ENCODE measurements at regions not wholly inside any gene's neighbourhood (a gene's known extent, or its start where the extent isn't known, plus 50 kb on each side); places are given as distances from the start of the nearest gene placed in this dataset.

DNA sequence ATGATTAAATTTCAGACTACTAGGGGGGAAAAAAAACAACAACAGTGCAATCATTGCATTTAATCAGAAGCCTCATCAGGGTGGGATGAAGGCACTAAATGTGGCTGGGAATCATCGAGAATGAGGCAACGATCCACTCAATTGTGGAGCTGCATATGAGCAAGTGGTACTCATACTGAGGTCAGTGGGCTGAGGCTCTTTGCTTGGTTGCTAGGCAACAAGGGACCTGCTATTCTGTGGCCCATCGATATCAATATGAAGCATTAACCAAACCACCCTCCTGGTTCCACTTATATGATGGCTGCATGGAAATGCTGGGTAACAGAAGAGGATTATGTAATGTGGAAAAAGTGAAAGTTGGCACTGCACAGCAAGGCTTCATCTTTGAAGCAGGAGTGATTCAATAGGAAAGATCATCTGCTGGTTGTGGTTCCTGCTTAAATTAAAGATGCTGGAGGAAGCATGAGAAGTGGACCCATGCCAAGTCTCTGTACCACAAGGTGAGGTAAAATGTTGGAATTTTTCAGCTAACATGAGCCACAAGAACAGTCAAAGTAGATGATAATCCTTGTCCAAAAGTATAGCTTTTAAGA lies 159.8 kb upstream of the HMHB1 start:
- no peak overlapping the region for H3K27ac ChIP-seq
- H3K4me2 ChIP-seq, result no peak overlapping the region
- no peak overlapping the region for H3K9ac ChIP-seq
- no peaks in the 10 kb centered on the region for H3K27me3 ChIP-seq (ENCODE audit: insufficient read depth, low read depth)
- H2AFZ ChIP-seq (ENCODE audit: low read depth), result no peak overlapping the region
- H3K4me3 ChIP-seq (IDR thresholded peaks at IDR 0.05; ENCODE audit: insufficient read depth, low read depth, low read length), result no peak overlapping the region
- no peaks in the 10 kb centered on the region for H3K79me2 ChIP-seq (ENCODE audit: insufficient read depth, low read depth)
- H4K20me1 ChIP-seq (ENCODE audit: insufficient read depth), result no peaks in the 10 kb centered on the region
- no peaks in the 10 kb centered on the region for H3K36me3 ChIP-seq (ENCODE audit: insufficient read depth)
- peaks cover 11% of the 10 kb centered on the region for H3K4me1 ChIP-seq (ENCODE audit: low read depth, poor library complexity, severe bottlenecking)
- TF ChIP-seq, protein P1, sequence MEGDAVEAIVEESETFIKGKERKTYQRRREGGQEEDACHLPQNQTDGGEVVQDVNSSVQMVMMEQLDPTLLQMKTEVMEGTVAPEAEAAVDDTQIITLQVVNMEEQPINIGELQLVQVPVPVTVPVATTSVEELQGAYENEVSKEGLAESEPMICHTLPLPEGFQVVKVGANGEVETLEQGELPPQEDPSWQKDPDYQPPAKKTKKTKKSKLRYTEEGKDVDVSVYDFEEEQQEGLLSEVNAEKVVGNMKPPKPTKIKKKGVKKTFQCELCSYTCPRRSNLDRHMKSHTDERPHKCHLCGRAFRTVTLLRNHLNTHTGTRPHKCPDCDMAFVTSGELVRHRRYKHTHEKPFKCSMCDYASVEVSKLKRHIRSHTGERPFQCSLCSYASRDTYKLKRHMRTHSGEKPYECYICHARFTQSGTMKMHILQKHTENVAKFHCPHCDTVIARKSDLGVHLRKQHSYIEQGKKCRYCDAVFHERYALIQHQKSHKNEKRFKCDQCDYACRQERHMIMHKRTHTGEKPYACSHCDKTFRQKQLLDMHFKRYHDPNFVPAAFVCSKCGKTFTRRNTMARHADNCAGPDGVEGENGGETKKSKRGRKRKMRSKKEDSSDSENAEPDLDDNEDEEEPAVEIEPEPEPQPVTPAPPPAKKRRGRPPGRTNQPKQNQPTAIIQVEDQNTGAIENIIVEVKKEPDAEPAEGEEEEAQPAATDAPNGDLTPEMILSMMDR (conservative IDR thresholded peaks at IDR 0.05; ENCODE audit: low read depth, low read length), result no peak

DNA sequence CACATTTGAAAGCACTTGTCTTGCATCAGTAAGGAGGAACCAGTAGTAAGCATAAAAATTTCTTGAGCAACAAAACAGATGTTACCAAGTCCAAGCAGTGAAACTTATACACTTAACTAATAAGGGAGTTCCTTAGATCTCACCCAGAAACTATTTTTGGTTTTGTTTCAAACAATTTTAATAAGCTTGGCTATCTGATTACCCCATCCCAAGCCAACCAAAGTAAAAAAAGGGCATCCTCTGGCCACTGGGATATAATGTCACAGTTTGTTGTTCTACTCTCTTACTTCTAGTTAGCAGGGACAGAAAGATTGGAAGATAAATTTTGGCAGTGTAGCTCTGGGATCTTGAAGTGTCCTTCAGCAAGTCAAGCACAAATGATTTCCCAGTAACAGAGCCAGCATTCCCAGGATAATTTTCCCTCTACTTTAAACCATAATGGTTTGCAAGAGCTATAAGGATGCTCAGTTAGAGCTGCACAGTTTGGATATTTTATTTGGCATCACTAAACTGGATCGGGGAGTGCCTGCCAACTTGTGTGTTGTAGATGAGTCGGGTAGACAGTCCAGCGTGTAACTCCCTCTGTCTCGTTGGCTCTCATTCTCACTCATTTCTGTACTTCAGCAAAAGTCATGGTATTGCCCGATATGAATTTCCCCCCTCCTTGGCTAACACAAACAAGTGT lies 161.9 kb upstream of the HMHB1 start:
- Histone ChIP-seq H3K27ac (no peak overlapping the region), H3K79me2 (ENCODE audit: insufficient read depth, low read depth) (no peaks in the 10 kb centered on the region), H3K4me1 (ENCODE audit: low read depth, poor library complexity, severe bottlenecking) (peaks cover 23% of the 10 kb centered on the region), H3K4me3 (IDR thresholded peaks at IDR 0.05; ENCODE audit: insufficient read depth, low read depth, low read length) (no peak overlapping the region), H3K9ac (no peak overlapping the region), H4K20me1 (ENCODE audit: insufficient read depth) (no peaks in the 10 kb centered on the region), H3K27me3 (ENCODE audit: insufficient read depth, low read depth) (no peaks in the 10 kb centered on the region), H3K4me2 (no peak overlapping the region), H2AFZ (ENCODE audit: low read depth) (no peak overlapping the region), H3K36me3 (ENCODE audit: insufficient read depth) (no peaks in the 10 kb centered on the region)
- TF ChIP-seq, protein P1 (conservative IDR thresholded peaks at IDR 0.05; ENCODE audit: low read depth, low read length), result no peak

GRCh38 chr5:143648696-143649095 lies 163.3 kb upstream of the HMHB1 start:
- no peak overlapping the region for H3K9ac ChIP-seq
- H3K27me3 ChIP-seq (ENCODE audit: insufficient read depth, low read depth), result no peaks in the 10 kb centered on the region
- H3K4me1 ChIP-seq (ENCODE audit: low read depth, poor library complexity, severe bottlenecking), result peaks cover 23% of the 10 kb centered on the region
- no peak overlapping the region for H3K27ac ChIP-seq
- no peak overlapping the region for H3K4me2 ChIP-seq
- H3K36me3 ChIP-seq (ENCODE audit: insufficient read depth), result no peaks in the 10 kb centered on the region
- no peak overlapping the region for H3K4me3 ChIP-seq (IDR thresholded peaks at IDR 0.05; ENCODE audit: insufficient read depth, low read depth, low read length)
- no peaks in the 10 kb centered on the region for H3K79me2 ChIP-seq (ENCODE audit: insufficient read depth, low read depth)
- no peak overlapping the region for H2AFZ ChIP-seq (ENCODE audit: low read depth)
- no peaks in the 10 kb centered on the region for H4K20me1 ChIP-seq (ENCODE audit: insufficient read depth)
- TF ChIP-seq, protein P1 (conservative IDR thresholded peaks at IDR 0.05; ENCODE audit: low read depth, low read length), result no peak

DNA sequence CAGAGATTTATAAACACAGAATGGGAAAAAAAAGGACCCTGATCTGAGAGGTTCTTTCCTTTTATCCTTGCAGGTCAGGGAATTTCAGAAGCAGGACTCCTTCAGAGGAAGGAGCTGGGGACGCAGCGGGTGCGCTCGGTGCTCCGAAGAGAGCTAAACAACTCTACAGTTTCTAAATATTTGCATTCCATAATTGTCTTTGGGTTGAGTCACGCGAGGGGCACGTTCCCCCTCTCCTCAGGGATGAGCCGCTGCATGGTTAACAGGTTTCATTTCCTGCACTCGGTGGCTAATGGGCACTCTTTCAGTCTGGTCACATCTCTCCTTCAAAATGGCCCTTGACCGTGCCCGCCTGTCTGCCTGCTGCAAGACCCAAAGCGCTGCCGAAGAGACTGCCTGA lies 165.0 kb upstream of the HMHB1 start:
- Histone ChIP-seq H3K36me3 (ENCODE audit: insufficient read depth) (no peaks in the 10 kb centered on the region), H3K27me3 (ENCODE audit: insufficient read depth, low read depth) (no peaks in the 10 kb centered on the region), H3K27ac (no peak overlapping the region), H3K9ac (no peak overlapping the region), H4K20me1 (ENCODE audit: insufficient read depth) (no peaks in the 10 kb centered on the region), H2AFZ (ENCODE audit: low read depth) (no peak overlapping the region), H3K4me1 (ENCODE audit: low read depth, poor library complexity, severe bottlenecking) (peaks cover 35% of the 10 kb centered on the region), H3K4me3 (IDR thresholded peaks at IDR 0.05; ENCODE audit: insufficient read depth, low read depth, low read length) (no peak overlapping the region), H3K79me2 (ENCODE audit: insufficient read depth, low read depth) (no peaks in the 10 kb centered on the region), H3K4me2 (no peak overlapping the region)
- TF ChIP-seq, protein P1 (conservative IDR thresholded peaks at IDR 0.05; ENCODE audit: low read depth, low read length), result no peak
